T-helper 22 cell (primary cell): ENCODE measurements at regions not wholly inside any gene's neighbourhood (a gene's known extent, or its start where the extent isn't known, plus 50 kb on each side); places are given as distances from the start of the nearest gene placed in this dataset.

Source experiments
- DNase-seq: peaks from one replicate; pipeline ENCODE4 v3.0.0-alpha.2; 2020; ENCODE audit warnings: low read depth

DNA sequence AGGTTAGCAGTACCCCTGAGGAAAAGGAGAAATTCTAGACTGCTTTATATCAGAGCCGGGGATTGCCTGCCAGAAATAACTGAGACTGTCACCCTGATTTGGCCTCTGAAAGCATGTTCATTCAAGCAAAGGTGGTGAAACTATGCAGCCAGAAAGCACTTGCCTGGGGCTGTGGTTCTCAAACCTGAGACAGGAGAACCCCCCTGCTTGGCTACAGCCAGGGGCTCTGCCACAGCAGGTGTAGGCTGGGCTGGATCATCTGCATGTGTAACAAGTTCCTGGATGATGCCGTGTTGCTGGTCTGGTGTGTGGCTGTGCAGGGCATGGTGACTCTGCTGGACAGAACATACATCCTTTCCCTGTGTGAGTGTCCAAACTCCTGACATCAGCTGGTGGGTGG, 157.8 kb downstream of the NXNL2 start:
- no peak for DNase-seq

DNA sequence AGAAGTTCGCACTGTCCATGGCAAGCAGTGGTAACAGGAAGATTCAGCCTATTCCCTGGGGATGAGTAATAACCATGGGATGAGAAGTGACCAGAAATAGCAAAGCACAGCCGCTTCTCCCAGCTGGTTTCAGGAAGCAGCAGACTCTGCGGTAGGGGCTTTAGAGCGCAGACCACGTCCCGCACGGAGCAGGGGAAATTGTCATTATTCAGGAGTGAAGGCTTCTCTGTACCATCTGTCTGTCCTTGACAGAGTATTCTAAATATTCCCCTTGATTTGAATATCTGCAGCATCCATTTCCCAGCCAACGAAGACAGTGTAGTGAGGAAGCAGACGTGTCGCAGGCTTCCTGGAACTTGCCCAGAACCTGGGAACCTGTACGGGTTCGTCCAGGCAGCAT, 159.6 kb downstream of the NXNL2 start:
- no peak for DNase-seq

DNA sequence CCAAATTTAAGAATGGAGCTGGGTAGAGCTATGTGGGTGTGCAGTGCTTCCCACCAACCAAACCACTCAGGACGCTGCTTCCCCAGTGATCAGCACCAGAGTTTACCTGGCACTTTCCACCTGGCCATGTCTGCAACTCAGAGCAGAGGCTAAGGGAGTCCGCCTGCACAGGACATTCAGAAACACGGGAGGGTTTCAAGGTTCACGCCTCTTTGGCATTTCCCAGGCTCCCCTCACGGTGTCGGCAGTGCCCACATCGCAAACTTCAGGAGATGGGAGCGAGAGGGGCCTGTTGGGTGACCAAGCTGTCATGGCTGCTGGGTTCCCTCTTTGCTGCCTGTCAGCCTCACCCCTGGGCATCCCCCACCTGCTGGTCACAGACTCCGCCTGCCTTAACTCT, 161.5 kb downstream of the NXNL2 start:
- DNase-seq, result no peak

- DNase-seq, result no peak
These were observed 162.9 kb downstream of the NXNL2 start for GRCh38 chr9:88697764-88698432.

DNA sequence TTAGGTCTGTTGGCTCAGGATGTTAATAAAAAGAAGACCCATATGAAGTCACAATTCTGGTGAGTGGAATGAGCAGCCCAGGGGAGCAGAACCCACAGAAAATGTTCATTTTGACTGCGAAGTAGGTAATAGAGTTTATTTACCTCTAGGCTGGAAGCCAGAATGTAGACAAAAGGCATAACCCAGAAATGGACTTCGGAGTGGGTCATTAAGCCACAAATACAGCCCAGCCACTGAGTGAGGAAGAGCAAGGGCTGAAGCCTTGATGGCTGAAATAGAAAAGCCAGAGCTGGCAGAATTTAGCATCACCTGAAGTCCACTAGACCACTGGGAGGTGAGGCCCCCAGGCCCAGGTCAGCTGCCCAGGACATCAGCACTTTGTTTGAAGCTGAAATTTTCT, 168.0 kb downstream of the NXNL2 start:
- no peak for DNase-seq

DNA sequence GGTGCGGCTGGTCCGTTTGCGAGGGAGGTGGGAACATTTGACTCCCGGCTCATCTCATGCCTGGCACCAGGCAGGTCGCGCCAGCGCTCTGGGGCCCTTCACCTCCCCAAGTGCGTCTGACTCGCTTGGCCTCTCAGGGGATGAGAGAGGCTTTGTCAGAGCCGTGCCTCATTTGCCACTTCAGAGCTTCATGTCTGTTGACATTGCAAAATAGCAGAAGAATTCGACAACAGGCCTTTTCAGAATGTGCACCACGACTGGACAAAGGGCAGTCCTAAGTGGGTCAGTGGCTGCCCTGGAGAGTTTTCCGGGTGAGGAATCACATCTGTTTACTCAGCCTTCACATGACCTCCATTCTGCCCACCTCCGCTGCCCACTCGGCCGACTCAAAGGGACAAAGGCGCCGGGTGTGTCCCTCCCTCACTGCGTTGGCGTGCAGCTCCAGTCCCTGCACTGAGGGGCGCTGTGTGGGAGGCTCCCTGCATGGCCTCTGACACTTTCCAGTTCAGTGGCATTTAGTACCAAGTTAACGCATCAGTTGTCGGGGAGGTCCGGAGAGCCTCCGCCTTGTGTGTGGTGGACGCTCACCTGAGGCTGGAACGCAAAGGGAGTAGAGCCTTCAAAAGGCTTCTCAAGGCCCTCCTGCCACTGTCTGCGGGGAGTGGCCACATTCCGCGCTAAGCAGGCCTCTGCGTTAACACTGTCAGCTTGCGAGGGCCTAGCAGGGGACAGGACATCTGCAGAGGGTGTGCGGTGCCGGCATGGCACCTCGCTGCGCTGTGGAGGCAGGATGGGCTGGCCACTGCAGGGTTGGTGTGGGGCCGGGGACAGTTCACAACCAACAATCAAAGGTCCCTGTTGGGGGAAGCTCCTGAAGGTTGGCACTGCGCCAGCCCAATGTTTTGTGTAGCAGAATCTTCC, 171.5 kb downstream of the NXNL2 start:
- no peak for DNase-seq

- no peak for DNase-seq
These were observed 175.5 kb downstream of the NXNL2 start for GRCh38 chr9:88710449-88710848.

DNA sequence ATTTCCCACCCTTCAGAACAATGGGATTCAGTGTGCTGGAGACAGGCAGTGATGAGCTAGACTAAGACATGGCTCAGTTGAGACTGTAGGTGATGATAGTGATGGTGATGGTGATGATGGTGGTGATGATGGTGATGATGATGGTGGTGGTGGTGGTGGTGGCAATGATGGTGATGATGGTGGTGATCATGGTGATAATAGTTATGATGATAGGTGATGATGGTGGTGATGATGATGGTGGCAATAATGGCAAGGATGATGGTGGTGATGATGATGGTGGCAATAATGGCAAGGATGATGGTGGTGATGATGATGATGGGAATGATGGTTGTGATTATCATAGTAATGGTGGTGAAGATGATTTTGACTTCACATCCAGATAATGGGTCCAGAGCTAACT, 176.7 kb downstream of the NXNL2 start:
- DNase-seq, result no peak

GRCh38 chr9:88712484-88712883, 177.5 kb downstream of the NXNL2 start:
- DNase-seq, result no peak

GRCh38 chr9:88713010-88713409, 178.0 kb downstream of the NXNL2 start:
- no peak for DNase-seq

DNA sequence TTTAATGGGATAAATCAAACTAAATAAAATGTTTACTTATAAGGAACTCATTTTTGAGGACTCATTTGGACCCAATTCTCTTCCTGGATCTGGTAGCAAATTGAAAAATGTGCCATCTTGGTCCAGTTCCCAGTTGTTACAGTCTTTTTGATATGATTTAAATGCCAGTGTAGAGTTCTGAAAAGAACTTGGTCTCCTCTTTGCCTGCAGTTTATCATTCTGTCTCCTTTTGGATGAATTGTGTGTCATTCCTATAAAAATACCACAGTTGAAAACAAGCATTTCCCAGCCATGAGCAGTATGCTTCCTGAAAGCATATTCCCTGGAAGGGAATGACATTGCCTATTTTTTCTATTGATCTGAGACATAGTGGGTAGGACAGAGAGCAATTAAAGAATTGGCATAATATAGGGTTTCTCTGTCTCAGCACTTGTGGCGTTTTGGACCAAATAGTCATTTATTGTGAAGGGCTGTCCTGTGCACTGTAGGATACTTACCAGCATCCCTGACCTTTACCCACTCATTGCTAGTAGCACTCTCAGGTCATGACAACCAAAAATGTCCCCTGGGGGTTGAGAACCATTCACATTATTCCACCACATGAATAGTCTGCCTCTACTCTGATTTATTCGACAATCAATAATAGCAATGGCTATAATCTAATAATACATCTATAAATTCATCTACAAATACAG, 181.8 kb downstream of the NXNL2 start:
- DNase-seq, result no peak

DNA sequence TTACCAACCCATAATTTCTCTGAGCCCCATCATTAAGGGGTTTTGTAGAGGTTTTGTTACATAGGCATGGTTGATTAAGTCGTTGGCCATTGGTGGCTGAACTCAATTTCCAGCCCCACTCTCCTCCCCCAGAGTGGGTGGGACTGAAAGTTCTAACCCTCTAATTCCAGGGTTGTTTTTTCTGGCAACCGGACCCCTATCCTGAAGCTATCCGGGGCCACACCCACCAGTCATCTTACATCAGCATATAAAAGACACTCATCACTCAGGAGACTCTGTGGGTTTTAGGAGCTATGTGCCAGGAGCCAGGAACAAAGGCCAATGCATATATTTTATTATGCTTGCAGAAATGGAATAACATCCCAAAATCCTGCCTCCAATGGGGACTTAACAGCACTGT, 186.0 kb downstream of the NXNL2 start:
- no peak for DNase-seq

GRCh38 chr9:88721495-88722279, 186.7 kb downstream of the NXNL2 start:
- no peak for DNase-seq

- DNase-seq, result no peak
These were observed 187.8 kb downstream of the NXNL2 start for GRCh38 chr9:88722753-88723152.

- no peak for DNase-seq
These were observed 188.8 kb downstream of the NXNL2 start for GRCh38 chr9:88723751-88724150.

- no peak for DNase-seq
These were observed 189.4 kb downstream of the NXNL2 start for GRCh38 chr9:88724331-88724730.

- DNase-seq, result no peak
These were observed 190.5 kb downstream of the NXNL2 start for GRCh38 chr9:88725300-88726019.

DNA sequence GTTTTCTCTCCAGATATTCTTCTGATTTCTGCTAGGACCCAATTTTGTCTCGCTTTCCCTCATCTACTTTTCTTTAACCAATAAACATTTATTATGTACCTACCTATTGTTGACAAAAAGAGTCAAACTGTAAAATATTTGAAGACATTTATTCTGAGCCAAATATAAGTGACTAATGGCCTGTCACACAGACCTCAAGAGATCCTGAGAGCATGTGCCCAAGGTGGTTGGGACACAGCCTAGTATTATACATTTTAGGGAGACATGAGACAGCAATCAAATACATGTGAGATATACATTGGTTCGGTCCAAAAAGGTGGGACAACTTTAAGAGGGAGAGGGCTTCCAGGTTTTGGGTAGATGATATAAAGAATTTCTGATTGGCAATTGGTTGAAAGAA, 191.8 kb downstream of the NXNL2 start:
- DNase-seq, result no peak

DNA sequence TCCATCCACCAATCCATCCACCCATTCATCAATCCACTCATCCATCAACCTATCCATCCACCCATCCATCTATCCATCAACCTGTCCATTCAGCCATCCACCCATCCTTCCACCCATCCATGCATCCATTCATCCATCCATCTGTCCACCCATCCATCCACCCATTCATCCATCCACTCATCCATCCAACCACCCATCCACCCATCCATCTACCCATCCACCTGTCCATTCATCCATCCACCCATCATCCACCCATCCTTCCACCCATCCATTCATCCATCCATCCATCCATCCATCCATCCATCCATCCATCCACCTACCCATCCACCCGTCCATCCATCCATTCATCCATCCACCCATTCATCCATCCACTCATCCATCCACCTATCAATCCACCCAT, 195.8 kb downstream of the NXNL2 start:
- DNase-seq, result no peak

DNA sequence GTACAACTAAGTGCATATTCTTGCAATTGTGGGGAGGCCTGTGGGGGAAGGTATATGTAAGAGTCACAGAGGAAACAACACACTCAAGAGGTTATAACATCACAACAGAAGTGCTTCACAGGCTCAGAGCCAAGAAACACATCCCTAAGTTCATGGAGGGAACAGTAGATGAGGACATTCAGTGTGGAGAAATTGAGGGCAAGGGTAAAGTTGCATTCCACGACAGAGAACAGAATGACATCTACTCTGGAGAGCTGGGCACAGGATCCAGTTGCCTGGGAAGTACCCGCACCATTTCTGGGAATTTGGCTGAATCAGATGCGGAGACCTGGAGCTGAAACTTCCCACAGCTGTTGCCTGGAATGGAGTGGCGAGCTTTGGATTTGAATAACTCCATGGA, 197.2 kb downstream of the NXNL2 start:
- DNase-seq, result no peak

- DNase-seq, result no peak
These were observed 198.9 kb downstream of the NXNL2 start for GRCh38 chr9:88733651-88734421.
